ENCODE measurements at regions not wholly inside any gene's neighbourhood (a gene's known extent, or its start where the extent isn't known, plus 50 kb on each side); places are given as distances from the start of the nearest gene placed in this dataset.
"Not testable (repeated sequence)": the region's sequence is repeated elsewhere in the genome, so short reads cannot be mapped to it uniquely, and the experiment has no call there.

DNA sequence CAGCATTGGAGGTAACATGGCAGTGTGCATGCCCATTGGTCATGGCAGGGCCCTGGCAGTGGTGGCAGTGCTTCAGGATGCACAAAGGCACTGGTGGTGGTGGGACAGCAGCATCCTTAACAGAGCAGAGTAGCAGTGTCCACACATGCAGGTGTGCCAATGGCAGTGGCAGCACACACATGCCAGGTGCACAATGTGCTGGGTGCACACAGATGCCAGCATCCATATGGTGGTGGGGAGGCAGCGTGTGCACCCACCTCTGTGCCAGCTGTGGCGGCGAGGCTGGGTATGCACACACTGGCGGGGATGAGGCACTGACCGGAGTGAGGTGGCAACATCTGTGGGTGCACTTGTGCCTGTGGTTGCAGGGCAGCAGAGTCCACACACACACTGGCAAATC, 150.6 kb downstream of the SI start:
- no peak for DNase-seq

DNA sequence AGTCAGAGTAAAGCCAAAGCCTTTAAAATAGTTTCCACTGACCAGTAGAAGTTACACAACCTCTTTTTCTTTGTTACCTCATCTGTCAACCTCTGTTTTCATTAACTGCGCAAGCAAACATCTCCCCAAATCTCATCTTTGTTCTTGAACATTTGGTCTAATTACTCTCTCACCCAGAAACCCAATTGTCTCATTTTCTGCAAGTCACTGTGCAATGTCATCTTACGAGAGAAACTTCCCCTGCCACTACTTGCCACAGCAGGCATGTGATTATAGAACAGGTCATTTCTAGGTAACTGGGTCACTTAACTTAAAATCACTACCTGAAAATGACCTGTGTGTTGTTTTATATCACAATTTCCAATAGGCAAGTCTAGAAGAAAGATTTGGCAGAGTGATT, 159.4 kb downstream of the SI start:
- DNase-seq = no peak

DNA sequence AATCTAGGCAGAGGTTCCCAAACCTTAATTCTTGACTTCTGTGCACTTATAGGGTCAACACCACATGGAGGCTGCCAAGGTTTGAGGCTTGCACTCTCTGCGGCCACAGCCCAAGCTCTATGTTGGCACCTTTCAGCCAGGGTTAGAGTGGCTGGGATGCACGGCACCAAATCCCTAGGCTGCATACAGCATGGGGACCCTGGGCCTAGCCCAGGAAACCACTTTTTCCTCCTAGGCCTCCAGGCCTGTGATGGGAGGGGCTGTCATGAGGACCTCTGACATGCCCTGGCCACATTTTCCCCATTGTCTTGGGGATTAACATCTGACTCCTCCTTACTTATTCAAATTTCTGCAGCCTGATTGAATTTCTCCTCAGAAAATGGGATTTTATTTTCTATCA, 165.4 kb downstream of the SI start:
- DNase-seq = no peak

DNA sequence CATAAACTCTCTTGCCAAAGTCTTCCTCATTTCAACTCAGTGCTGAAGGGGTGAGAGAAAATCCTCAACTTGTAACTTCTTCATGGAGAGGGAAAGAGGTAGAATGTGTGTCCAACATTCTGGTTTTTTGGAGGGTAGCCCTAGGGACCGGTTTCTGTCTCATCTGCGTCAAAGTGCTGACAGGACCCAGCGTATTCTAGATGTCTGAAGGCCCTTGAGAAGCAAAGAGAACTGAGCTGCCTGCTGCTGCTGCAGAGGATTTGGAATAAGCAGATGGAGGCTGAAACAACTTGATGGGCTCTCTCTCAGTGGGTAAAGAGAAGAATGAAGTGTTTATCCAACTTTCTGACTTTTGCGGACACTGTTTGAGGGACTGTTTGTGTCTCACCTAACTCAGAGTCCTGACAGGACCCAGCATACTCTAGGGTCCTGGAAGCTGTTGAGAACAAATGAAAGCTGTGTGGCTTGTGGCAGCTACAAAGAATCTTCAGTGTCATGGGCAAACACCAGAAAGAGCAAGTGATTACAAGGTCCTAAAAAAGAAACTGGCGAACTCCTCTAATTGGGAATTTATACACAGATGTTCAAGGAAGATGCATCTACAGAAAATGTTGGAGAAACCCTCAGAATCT, 174.4 kb downstream of the SI start:
- DNase-seq = no peak

DNA sequence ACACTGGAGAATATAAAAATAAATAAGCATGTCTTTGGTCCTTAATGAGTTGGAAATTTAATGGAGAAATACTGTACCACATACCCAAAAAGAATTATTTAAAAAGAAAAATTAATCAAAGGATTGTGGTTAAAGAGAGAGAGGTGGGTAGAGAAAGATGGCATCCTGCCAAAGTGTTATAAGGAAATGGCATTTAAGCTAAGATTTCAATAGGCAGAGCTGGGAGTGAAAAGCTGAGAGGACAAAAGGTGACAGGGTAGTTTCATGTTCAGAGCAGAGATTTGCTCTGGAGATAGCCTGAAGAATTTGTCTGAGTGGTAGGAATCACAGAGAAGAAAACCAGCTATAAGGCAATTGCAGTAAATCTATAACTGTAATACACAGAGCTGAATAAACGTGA, 181.0 kb downstream of the SI start:
- no peak for DNase-seq

DNA sequence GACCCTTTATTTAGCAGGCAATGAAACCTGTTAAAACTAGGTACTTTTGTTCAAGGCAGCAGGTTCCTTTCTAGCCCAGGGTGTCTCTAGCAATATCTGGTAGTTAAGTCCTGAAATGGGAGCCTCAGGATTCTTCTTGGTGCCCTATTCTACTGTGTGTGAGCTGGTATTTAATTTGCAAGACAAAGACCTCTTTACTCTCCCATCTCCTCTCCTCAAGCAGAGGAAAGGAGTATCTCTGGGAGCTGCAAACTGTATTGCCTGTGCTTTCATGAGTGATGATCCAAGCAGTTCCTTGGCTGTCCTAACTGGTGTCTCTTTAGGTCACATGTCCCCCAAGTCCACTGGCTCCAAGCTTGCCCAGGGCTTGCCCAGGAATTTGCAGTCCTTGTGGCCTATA, 188.2 kb downstream of the SI start:
- DNase-seq = no peak

DNA sequence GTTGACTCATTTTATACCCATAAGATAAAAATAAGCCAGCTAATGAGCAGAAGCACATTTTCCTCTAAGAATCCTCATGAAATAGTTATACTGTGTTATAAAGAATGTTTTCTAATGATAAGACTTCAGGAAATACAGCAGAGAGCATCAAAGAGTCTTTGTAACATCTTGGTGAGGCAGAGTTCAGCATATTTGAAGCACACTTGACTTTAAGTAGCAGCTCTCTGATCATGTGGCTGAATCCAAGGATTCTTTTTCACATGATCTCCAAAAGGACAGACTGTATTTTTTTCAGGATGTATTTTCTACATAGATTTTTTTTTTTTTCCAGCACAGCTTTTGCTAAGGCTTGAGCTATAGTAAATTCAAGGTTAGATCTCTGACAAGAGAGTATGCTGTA, 195.1 kb downstream of the SI start:
- DNase-seq = no peak

DNA sequence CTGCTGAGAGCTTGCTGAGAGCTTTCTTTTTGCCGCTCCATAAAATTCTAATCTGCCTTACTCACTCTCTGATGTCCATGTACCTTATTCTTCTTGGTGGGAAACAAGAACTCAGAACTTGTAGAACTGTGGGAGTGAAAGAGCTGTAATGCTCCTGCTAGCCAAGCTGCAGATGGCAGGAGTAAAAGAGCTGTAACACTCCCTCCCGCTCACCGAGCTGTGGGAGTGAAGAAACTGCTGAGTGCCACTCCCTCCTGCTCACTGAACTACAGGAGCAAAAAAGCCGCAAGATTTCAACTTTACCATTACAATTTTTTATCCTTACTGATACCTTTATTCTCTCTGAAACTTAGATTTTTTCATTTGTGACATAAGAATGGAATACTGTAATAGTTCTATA, 199.1 kb downstream of the SI start:
- DNase-seq = no peak

DNA sequence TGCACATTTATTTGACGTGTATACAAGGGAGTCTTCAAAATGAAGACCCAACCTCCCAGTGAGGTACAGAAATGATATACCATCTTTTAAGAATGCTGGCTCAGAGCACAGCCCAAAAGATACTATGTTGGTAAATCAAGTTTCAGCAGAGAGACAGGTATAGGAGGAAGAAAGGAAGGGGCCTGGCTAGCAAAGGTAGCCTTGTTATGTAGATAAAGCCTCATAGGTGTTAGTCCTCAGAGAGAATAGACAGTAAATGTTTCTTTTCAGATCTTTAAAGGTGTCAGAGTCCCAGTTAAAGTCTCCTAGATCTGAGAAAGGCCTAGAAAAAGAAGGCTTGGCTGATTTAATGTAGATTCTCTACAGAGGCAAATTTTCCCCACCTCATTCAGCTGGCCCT, 213.8 kb downstream of the SI start:
- no peak for DNase-seq

DNA sequence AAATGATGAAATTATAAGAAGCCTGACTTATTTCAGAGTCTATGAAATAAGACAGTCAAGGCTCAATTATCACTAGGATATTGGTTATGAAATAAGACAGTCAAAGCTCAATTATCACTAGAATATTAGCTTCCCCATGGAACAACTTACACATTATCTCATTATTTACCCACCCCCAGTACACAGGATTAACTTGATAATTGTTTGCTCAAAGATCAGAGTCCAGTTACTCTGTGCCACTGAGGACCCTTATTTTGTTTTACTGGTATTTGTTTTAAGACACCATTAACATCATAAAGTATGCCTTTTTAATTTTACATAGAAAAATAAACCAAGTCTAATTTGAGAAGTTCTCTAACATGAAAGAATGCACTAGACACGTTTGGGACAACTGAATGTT, 225.4 kb downstream of the SI start:
- DNase-seq = no peak

DNA sequence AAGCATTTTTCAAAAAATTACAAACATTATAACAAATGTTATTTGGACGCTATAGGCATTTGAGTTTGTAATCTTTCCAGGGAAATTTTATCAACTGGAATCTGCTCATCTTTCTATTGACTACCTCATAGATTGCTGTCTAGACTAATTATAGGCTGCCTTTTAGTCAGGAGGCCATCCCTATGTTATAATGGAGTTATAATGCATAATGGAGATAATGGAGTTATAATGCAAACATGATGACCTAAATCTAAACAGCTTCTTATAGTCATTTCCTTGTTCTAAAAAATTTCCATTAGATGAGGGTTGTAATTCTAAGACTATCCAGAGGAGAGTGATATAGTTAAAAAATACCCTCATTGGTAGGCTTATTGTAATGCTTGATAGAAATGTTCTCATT, 226.4 kb downstream of the SI start:
- DNase-seq = no peak

DNA sequence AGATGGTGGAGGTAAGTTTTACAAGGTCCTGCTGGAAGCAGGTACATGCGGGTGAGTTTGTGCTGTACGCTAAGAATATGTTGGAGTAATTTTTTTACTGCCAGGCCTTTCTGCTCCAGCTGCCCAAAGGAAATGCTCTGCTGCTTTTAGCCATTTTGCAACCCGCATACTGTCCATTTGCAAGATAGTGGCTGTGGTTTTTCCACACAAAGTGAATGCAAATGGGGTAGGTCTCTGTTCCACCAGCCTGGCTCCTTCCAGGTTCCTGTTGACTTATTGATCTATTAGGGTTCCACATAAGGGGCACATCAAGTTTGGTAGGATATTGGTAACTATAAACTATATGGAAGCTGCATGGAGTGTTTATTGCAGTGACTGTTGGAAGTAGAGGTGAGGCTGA, 227.1 kb downstream of the SI start:
- no peak for DNase-seq

DNA sequence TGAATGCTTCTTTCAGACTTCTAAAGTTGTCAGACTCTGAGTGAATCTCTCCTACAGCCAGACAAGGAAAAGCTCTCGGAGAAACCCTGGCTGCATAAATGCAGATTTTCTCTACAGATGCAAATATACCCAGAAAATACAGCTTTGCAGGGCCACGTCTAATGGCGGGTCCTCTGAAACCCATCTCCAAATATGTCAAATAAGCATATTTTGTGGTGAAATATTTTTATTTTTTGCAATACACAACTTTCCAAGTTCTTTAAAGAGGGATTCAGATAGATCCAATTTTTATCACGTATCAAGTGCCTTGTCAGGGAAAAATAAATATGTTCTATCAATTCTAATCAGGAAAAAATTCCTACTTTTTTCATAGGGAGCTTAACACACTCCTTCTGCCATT, 229.4 kb downstream of the SI start:
- no peak for DNase-seq

DNA sequence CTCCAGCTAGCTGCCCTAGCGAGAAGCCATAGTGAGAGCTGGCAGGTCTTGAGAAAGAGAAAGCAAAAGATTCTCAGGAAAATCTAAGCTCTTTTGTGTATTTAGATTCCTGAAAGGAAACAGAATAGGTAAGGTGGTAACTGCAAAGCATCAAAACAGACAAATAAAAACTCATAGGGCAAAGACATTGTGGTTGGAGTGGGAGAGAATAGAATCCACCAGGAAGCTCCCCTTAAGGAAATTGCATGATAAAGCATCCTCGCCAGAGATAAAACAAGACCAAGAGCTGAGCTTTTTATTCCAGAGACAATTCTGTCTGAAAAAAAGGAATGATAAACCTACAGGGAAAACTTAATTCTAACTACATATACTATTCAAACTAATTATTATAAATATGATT, 232.6 kb downstream of the SI start:
- DNase-seq = no peak

DNA sequence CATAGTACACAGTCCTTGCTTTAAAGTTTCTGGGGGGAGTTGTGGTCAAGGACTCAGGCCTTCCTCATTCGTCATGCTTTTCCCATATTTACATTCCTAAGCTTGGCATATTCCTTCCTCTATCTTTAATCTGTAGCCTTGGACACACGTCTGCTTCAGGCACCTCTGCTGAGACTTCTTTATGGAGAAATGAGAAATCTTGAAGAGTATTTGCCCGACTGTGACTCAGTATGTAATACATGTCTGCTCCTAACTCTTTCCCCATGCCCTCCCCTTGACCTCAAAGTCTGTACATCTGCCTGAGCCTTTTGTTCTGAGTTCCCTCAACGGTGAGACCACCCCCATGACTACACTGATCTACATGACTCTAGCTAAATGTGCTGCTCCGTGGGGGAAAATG, 246.1 kb downstream of the SI start:
- DNase-seq = no peak

DNA sequence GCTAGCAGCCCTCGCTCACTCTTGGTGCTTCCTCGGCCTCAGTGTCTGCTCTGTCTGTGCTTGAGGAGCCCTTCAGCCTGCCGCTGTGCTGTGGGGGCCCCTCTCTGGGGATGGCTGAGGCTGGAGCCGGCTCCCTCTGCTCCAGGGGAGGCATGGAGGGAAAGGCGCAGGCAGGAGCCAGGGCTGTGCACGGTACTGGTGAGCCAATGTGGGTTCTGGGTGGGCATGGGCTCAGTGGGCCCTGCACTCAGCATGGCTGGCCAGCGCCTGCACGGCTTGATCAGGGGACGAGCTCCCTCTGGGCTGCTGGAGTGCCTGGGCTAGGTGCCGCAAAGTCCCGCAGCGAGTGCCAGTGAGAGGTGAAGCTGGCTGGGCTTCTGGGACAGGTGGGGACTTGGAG, 260.0 kb downstream of the SI start:
- DNase-seq = no peak

DNA sequence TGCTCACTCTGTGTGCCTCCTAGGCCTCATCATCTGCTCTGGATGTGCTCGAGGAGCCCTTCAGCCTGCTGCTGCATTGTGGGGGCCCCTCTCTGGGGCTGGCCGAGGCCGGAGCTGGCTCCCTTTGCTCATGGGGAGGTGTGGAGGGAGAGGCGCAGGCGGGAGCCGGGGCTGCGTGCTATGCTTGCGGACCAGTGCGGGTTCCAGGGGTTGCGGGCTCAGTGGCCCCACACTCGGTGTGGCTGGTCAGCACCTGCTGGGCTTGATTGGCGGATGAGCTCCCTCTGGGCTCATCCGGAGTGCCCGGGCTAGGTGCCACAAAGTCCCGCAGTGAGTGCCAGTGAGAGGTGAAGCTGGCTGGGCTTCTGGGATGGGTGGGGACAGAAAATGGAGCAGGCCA, 264.2 kb downstream of the SI start:
- DNase-seq = no peak

DNA sequence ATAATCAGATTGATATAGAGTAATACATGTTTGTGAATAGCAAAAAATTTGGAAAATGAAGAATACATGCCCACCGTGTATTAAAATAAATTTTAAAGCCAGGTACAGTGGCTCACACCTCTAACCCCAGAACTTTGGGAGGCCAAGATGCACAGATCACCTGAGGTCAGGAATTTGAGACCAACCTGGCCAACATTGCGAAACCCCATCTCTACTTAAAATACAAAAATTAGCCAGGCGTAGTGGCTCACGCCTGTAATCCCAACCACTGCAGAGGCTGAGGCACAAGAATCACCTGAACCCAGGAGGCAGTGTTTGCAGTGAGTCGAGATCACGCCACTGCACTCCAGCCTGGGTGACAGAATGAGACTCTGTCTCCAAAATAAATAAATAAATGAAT, 266.3 kb downstream of the SI start:
- no peak for DNase-seq

DNA sequence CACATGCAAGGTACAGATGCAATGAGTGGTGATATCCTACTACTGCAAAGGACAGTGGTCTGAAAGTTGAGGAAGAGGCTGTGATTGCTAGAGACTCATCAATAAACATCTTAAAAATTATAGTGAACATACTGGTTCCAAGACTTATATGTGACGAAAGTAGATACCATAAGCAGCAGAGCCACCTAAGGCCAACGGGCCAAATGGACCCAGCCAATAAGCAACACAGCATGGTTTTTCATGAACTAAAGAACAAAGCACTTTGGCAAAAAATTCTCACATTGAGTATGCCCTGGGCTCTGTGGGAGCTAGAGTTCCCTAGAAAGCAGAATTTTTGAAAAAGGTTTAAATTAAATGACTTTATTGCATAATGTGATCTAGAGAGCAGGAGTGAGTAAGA, 272.1 kb downstream of the SI start:
- DNase-seq = no peak

DNA sequence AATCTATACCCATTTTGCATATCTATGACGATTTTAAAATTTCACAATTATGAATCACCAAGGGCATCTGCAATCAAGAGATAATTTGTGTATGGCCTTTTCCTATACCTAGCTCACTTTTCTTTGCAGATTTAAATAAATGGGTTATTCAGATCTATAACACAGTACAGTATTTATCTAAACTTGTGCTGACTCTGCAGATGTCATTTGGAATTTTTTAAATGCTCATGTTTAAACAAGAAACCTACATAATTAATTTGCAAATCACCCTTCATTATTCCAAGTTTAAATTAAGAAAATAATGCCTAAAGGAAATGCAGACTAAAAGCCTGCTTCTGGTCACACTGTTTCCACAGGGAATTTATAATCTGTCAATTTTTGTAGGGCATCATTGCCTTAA, 284.2 kb downstream of the SI start:
- DNase-seq = no peak

DNA sequence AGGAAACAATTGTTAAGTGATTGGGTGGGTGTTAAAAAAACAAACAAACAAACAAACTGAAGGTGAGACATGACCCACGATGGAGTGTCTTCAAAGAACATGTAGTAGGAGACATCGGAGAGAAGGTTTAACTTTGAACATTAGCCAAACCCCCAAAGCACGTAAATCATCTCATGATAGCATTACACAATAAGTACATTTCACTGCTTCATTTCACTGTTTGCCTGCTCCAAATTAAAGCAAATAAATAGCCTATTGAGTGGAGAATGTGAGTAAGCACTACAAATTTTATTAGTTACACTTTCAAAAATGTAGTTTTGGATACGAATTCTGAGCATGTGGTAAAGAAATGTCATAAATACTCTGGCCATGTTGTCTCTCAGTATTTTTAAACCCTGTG, 287.0 kb downstream of the SI start:
- no peak for DNase-seq

DNA sequence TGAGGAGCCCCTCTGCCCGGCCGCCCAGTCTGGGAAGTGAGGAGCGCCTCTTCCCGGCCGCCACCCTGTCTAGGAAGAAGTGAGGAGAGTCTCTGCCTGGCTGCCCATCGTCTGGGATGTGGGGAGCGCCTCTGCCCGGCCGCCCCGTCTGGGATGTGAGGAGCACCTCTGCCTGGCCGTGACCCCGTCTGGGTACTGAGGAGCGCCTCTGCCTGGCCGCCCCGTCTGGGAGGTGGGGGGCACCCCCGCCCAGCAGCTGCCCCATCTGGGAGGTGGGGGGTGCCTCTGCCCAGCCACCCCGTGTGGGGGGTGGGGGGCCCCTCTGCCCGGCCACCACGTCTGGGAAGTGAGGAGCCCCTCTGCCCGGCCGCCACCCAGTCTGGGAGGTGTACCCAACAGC, 293.9 kb downstream of the SI start:
- not testable (repeated sequence) for DNase-seq

DNA sequence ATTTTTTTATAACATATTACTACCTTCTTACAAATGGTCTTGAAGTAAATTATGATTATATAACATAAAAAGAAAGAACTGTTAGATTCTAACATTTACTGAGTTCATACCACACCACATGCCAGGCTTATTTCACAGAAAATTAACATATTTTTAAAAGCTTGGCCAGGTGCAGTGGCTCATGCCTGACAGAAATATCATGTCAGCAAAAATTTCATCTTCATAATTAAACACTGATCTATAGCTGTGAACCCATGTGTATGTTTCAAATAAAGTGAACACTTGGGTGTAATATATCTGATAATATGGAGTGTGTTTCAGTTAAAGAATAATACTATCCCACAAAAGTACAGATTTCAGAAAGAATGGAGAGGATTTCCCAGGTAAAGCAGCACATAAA, 296.5 kb downstream of the SI start:
- DNase-seq = no peak

DNA sequence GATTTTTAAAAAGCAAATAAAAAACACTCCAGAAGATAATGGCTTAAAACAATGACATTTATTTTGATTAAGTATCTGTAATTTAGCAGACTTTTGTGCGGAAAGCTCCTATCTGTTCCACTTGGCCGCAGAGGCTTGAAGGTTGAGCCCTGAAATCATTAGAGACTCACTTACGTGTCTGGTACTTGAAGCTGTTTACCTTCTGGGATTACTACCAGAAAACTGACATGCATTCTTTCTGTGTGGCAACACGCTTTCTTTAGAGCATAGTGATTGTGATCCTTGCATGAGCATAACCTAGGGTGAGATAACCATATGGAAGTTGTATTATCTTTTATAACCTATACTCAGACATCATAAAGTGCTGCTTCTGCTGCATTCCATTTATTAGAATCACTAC, 298.5 kb downstream of the SI start:
- DNase-seq = no peak

DNA sequence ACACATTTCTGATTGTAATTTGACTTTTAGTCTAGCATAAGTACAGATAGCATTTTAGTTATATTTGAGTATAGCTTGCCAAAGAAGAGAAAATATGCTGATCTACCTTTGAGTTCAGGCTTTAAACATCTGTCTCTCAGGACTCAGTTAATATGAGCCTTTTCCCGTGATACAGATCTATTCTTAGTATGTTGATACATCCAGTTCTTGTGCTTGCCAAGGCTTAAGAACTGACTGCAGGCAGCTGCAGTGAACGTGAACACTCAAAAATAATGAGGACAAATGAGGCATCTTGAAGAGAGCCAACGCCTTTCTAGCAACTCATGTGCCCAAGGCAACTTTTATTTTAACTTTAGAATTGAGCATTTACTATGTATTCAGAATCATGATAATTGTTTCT, 325.5 kb downstream of the SI start:
- DNase-seq = no peak

DNA sequence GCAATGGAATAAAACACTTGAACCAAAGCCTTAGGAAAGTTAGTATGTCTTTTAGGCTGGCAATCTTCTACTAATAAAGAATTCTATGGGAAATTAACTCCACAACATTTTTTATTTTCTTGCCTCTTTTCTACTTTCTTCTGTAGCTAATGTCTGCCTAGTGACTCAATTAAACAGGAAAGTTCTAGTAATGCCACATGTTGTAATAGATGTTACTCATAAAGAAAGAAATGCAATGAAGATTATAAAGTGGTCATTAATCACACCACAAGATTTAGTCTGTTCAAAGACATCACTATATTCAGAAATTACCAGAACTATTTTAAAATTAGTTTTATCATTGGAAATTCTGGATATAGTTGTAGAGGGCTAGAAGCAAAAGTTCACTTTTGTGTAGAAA, 329.7 kb downstream of the SI start:
- no peak for DNase-seq

All from activated CD4-positive, CD25-positive, alpha-beta regulatory T cell (primary cell).